ENCODE measurements at regions not wholly inside any gene's neighbourhood (a gene's known extent, or its start where the extent isn't known, plus 50 kb on each side); places are given as distances from the start of the nearest gene placed in this dataset.
"Not testable (repeated sequence)": the region's sequence is repeated elsewhere in the genome, so short reads cannot be mapped to it uniquely, and the experiment has no call there.

DNA sequence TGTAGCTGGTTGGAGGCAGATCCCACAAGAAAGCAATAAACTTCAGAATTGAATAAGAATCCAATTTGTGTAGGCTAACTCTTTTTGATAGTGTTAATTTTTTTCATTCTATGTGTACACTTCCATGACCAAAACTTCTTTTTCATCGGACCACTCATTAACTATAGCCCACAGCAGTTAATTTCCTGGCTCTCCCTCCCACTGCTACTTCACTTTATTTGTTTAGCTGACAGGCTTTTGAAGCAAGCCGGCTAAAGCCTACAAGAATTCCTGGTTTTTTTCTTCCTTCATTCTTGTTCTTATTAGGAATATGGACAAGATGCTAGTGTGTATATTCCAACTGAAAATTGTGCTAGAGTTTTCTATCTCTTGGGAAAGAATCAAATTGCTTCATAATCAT, 329.2 kb upstream of the CCNH start:
- DNase-seq = peak; percentile 8

DNA sequence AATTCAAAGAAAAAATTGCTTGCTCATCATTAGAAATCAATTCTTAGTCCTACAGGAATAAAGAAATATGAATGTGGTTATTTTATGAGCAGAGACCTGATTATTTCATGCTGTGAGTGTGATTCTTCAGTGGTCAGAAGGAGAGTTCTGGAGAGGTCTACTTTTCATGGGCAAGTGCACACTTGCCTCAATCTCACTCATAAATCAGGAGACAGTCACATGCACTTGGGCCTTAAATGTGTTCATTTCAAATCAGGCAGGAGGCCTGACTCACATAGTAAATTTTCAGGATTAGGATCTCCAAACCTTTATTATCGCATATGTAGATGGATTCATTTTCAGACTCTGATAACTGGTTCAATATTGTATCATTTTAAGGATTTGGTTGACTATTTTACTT, 323.2 kb upstream of the CCNH start:
- DNase-seq = no peak

DNA sequence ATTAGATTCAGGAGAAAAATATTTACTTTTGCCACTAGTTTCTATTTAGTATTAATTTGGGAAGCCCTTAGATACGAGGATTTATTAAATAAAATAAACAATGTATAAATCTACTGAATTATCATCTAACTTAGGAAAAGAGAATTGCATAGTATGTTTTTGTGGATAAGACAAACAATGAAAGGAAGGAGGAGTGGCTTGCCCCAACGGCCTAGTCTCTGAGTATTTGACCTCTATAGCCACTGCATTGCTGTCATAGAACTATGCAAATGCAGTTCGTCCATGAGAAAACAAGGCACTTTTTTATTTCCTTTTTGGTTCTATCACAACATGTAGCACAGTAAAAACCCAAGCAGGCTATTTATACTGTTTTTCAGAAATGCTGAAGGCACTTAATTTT, 321.2 kb upstream of the CCNH start:
- no peak for DNase-seq

DNA sequence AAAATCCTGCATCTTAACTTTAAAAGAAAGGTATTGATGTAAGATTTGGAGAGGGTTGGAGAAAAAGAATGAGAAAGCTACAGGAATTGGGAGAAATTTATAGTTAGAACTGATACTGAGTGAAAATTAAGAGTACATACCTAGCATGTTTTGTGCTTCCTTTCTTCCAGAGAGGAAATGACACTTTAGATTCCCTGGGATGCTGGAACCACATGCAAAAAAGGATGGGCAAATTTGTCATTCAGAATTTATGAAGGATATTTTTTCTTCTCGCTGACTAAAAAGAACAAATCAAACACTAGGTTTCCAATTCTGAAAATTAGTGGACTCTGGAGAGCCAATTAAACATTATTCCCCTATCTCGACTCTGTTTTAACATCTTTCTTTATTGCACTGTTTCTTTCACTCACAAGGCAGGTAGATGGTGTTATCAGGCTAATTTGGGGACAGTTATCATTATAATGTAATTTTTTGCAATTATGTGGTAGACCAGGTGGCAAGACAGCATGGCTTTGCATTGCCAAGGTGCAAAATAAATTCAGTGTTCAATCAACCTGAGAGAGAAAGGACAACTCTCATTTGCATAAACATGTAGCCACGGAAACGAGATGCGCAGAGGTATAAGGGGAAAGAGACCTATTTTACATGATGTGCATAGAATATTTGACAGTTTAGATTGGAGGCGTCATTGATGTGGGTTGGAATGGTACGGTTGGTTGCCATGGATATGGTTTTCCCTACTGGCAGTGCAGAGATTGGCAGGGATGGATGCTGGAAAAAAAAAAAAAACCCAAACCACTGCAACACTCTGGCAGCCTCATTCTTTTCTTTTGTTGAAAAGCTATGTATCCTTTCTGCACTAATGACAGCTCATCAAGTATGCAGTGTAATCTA, 320.4 kb upstream of the CCNH start:
- no peak for DNase-seq

DNA sequence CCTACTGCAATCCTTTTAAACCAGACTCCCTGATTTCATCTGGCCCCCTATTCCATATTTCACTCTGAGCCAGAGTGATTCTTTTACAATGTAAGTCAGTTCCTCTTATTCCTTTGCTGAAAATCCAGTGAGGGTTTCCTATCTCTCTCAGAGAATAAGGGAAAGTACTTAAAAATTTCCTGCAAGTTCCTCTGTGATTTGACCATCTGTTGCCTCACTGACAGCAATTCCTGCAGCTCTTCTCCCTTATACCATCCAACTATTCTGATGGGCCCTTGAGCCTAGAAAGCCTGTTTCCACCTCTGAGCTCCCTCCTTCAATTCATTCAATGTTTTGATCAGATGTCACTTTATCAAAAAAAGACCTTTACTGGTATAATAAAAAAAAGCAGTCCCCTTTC, 317.1 kb upstream of the CCNH start:
- no peak for DNase-seq

DNA sequence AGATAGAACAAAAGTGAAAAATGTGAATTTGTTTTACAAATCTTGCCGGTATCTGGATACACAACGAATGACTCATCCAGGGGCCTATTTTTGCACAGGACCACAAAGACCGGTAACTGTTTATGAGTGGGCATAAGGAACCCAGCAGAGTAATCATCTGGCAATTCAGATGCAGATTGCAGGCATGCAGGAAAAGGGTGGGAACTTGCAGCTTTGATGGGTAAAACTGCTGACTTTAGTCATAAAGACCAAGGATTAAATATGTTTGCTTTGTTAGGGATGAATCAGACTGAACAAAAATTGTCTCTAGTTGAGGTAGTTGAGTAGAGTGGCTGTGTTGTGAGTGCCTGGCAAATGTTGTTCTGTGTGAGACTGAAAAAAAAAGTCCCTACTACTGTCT, 309.6 kb upstream of the CCNH start:
- no peak for DNase-seq

DNA sequence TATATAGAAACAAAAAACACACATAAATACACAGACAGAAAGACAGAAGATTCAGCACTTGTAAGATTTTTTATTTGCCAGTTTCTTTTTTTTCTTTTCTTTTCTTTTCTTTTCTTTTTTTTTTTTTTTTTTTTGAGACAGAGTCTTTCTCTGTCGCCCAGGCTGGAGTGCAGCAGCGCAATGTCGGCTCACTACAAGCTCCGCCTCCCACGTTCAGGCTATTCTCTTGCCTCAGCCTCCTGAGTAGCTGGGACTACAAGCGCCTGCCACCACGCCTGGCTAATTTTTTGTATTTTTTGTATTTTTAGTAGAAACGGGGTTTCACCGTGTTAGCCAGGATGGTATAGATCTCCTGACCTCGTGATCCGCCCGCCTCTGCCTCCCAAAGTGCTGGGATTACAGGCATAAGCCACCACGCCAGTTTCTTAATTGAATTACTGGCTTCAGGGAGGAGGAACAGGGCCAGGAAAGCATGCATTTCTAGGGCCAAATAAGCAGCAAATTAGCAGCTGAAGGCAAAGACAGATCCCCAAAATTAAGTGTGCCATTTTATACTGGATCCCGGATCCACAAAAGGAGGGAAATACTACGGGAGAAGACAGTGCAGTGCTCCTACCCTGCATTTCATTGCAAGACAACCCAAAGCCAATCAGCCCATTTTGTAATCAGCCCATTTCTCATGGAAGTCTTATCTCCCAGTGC, 305.6 kb upstream of the CCNH start:
- DNase-seq = not testable (repeated sequence)

DNA sequence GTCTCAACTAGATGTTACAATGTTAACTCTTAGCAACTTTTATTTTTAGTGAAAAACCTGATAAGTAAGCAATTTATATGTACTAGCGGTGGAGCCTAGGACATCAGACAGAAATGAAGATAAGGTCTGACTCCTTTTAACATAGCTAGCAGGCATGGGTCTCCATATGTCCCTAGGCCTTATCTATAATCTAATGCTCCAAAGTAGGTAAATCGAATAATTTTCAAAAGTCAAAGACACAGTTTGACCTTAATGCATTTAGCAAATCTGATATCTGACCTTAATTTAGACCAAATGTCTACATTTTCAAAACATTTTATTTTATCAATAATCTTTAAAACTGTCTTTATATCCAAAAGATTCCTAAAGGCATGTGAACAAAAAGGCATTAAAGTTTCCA, 305.0 kb upstream of the CCNH start:
- DNase-seq = no peak

DNA sequence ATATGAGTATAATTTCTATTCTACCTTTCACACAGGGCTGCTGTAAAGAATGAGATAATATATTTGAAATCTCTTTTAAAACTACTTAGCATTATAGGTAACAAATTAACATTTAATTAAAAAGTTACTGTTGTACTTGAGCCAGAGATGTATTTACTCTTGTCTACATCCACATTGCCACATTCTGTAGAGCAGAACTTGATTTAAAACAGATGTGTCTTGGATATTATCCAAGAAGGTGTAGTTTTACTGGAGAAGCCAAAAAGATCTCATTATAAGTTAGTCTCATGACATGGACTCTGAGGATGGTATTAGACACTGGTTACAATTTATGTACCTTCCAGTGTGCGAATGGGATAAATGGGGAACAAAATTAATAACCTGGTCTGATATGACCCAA, 293.1 kb upstream of the CCNH start:
- peak; percentile 24 for DNase-seq

DNA sequence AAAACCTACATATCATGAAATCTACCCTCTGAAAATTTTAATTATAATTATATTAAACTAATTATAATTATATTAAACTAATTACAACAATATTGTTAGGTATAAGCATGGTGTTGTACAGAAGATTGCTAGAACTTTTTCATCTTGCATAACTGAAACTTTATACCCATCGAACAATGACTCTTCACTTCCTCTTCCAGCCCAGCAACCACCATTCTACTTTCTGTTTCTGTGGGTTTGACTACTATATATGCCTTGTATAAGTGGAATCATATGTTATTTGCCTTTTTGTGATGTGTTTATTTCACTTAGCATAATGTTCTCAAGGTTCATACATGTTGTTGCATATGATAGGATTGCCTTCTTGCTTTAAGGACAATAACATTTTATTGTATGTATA, 274.2 kb upstream of the CCNH start:
- DNase-seq = no peak

DNA sequence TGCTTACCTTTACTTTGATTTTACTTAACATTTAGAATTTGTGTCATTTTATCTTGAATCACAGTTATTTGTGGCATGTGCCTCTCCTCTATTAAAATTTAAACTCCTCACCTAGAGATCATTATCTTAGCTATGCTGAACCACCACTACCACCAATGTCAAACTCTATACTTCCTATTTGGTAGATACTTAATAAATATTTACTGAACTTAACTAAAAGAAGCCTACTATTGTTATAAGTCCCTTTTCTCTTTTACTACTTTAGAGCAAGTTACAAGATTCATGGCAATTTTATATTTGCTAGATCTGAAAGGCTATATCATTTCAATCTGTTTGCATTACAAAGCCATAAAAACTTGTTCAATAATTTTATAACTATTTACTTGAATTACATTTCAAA, 273.3 kb upstream of the CCNH start:
- no peak for DNase-seq

DNA sequence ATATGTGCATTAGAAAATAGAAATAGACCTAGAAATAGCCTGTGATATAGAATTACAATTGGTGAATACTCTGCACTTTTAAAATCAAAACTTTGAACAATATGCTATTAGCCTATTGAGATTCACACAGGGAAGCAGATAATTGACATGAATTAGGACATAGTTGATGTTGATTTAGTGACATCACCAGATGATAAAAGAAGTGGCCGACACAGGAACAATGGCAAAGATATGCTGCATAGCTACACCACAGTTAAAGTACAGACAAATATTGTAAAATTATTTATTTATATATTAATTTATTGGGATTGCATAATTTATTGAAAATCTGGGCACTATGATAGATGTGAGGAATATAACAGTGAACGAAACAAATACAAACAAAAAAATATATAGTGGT, 261.5 kb upstream of the CCNH start:
- no peak for DNase-seq

DNA sequence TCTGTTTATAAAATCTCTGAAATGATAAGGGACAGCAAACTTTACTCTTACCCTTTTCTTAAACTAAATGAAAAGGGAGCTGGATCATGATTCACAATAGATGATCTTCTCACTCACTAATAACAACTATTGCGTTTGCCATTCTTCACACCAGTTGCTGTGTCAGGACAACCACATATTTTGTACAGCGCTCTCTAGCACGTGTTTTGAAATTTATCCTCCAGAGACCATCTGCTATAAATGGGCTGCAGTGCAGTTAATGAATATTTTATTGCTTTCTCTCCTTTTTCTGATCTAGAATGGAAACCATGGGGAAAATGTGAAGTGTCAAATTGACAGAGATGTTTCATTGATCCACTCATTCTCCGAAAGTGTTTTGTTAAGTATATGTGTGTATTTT, 258.4 kb upstream of the CCNH start:
- peak; percentile 49 for DNase-seq

DNA sequence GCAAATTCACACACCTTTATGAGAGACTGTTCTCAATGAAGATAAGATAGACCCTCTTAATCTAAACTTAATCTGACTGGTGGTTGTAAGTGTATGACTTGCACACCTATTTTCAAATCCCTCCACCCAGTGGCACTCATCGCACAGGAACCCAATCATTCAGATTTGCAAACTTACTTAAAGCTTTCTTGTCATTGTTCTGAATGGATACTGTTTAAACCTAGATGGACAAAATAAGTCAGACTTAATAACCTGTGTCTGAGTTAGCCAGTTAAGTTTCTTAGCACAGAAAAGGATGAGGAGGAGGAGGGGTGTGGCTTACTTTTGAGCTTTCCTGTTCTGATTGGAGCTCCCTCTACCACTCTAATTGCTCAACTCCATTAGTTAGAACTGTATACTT, 252.4 kb upstream of the CCNH start:
- no peak for DNase-seq

DNA sequence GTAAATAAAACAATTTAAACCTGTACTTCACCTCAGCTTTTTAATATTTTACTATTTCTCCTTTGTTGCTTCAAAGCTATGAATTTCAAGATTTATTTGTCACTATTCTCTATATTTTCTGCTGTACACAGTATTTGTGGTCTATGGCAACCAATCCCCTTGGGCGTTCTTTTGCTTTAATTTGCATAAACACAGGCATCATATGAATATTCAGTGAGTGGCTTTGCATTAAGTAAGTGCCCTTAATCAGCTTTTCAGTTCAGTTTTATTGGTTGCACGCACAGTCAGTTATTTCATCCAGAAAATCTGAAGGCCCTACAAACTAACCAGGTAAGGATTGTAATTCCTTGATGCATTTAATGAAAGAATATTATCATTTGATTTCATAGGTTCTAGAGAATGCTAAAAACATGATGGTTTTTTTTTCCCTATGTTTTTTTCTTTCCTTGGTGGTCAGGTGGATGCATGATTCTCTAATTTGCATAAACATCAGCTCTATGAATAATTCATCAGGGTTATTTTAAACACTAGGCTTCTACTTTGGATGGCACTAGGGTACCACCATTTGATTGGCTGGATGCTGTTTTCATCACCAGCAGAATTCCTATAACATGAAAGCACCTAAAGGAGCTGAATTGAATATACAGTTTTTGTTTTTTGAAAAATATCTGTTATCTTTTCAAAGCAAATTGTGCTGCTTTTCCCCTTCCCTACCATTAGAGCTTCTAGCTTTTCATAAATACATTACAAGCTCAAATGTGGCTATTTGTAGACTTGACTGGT, 249.2 kb upstream of the CCNH start:
- no peak for DNase-seq

DNA sequence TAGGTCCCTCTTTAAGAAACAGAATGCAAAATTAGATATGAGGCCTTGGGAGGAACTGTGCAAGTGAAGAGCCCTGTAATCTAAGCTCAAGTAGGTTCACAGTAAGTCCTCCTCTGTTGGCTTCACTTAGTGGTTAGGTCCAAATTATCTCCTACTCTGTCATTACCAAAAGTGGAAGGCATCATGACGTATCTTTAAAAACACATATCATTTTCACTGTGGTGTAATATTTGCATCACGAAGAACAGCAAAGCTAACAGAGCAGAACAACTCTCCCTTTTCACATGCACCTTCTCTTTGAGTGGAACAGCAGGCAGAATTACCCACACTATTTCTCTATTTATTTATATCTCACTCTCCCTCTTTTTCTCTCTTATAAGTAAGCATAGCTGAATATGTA, 240.5 kb upstream of the CCNH start:
- no peak for DNase-seq

DNA sequence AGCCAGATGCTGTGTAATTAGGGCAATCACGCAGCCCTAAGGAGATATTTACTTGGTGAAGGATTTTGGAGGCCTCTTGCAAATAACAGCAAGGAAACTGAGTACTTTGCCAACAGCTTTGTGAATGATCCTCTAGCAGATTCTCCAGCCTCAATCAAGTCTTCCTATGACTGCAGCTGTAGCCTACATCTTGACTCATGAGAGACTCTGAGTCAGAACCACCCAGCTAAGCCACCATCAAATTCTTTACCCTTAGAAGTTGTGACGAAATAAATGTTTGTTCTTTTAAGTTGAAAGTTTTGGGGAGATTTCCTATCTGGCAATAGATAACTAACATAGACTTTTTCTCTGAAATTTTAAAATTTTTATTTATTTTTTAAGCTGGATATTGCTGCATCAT, 237.6 kb upstream of the CCNH start:
- peak; percentile 8 for DNase-seq

DNA sequence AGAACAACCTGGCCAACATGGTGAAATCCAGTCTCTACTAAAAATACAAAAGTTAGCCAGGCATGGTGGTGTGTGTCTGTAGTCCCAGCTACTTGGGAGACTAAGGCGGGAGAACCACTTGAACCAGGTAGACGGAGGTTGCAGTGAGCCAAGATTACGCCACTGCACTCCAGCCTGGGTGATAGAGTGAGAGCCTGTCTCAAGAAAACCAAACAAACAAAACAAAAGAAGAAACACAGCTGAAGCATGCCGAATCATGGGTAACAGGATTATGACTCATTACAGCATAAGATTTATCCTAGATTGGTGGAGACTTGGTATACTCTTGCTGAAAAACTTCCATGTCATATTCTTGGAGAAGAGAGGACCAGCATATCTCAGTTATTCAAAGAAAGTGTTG, 236.7 kb upstream of the CCNH start:
- DNase-seq = no peak

DNA sequence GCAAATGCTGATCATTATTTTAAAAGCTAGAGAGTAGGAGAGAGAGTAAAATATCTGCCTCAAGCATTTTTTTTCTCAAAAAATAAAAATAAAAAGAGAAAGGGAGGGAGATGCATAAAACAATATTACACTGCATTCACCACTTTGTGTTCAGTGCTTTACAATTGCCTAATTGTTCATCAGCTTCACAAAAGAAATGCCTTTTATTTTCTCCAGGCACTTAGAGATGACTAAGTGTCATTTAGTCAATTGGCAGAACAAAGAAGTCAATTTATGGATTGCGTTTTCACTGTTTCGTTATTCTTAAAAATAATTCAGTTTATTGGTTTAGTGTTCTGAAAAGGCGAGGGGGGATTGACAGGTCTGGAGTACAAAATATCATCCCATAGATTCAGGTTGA, 232.5 kb upstream of the CCNH start:
- no peak for DNase-seq

DNA sequence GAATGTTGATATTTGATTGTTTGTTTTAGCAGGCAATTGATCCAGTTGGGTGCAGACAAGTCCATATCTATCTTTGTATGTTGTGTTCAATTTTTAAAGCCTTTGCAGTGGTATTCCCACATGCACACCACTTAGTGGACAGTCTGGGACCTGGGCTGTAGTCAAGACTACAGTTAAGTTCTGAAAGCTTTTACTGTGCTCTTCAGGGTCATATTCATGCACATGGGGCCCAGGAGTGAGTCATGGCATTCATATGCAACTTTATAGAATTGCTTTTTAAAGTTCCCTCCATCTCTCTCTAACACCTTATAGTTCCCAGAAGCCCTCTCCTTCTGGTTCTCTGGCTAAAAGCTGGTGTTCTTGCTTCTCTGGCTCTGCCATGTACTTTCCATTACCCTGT, 228.2 kb upstream of the CCNH start:
- DNase-seq = no peak

DNA sequence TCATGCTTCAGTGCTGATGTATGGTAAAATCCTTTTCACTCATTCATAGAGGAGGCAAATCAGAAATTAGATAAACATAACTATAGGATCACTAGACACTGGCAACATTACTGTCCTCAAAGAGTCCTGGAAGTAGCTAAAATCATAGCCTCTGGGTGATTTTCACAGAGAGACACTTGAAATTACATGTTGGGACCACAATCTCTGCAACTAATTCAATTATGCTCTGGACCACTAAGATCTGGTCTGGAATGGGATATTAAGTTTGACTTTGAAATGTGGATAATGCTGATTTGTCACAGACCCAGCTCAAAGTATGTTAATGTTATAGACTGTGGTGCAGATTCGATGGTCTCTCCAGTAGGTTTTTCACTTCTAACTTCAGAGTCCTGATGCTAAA, 214.6 kb upstream of the CCNH start:
- DNase-seq = no peak

DNA sequence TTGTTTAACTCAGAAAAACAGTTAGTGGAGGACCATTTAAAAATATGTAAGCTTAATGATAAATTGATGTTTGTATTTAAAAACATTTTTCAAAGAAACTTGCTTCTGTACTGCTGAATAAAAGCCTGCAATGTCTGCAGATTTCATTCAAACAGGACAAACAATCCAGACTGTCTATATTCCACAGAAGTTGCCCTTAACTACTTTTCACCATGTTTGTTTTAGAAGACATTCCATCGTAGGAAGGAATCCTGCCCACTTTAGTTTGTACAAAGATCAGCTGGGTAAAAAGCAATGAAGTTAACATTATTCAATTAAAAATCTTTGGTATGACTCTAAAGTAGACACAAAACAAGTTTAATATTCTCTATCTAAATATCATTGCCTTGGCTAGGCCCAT, 195.7 kb upstream of the CCNH start:
- DNase-seq = no peak

DNA sequence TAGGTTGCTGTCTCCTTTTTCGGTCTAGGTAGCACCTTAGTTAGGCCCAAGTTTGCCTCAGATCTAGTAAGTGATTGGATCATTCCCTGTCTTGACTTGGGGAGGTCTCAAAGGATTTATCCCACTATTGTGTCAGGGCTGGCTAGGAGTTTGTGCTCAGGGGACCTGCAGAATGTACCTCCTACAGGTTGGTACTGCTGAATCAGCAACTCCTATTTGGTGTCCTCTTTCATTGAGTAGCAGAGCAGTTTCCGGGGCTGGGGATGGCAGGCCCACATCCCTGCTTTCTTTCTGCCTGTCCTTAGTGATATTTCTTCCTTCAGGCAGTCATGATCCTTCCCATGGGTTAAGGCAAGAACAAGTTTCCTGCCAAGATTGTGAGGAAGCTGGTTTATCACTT, 192.9 kb upstream of the CCNH start:
- no peak for DNase-seq

DNA sequence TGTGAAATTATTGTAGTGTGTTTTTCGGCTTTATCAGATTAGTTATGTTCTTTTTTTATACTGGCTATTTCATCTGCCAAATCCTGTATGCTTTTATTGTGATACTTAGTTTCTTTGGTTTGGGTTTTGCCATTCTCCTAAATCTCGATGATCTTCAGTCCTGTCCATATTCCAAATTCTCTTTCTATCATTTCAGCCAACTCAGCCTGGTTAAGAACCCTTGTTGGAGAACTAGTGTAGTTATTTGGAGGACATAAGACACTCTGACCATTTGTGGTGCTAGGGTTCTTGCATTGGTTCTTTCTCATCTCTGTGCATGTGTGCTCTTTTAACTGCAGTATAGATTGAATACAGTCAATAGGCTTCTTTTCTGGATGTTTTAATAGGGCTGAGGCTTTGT, 187.0 kb upstream of the CCNH start:
- no peak for DNase-seq

Data from eye (tissue), 1 donor.